ENCODE measurements at regions not wholly inside any gene's neighbourhood (a gene's known extent, or its start where the extent isn't known, plus 50 kb on each side); places are given as distances from the start of the nearest gene placed in this dataset.

DNA sequence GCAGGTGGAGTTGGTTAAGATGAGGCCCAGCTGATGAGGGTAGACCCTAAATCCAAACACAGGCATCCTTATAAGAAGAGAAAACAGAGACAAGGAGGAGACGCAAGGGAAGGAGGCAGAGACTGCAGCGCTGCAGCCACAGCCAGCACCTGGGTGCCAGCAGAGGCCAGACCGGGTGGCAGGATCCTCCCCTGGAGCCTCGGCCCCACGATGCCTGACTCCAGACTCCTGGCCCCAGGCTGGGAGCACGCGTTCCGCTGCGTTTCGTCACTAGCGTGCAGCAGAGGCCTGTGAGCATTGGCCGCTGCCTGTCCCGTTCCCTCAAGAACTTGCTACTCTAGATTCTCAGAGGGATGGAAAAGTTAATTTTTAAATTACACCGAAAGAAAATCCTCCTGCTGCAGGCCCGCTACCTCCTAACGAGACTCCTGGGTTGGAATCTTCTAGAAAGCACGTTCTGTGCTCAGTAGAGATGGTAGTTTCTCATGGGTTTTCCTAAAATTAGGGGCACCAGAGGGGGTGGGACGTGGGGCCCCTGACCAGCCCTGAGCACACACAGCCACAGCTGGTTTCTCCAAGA, 57.7 kb upstream of the FBRSL1 start:
- no peak for ATAC-seq (ENCODE audit: low FRiP score in 2 of 2)
- DNase-seq, result peak in 1 of 2 donors; percentile 71
- Histone ChIP-seq H3K36me3 (no peaks in the 10 kb centered on the region), H3K9me3 (no peaks in the 10 kb centered on the region), H3K4me3 (no peak overlapping the region), H3K4me1 (peaks cover 12 to 26% (median 24%) of the 10 kb centered on the region in 4 donors), H3K27ac (no peak overlapping the region), H3K27me3 (peaks cover 0 to 10% (median 4%) of the 10 kb centered on the region in 4 donors)
- WGBS, 2 donors, result 87 to 90% methylated on average over 9 to 18 of the region's 18 CpGs
- TF ChIP-seq CTCF (IDR thresholded peaks at IDR 0.05), result no peak
- no peak for TF ChIP-seq EP300 (IDR thresholded peaks at IDR 0.05)
- no peak for TF ChIP-seq POLR2A (IDR thresholded peaks at IDR 0.05)
- TF ChIP-seq POLR2AphosphoS5 (IDR thresholded peaks at IDR 0.05), result no peak

DNA sequence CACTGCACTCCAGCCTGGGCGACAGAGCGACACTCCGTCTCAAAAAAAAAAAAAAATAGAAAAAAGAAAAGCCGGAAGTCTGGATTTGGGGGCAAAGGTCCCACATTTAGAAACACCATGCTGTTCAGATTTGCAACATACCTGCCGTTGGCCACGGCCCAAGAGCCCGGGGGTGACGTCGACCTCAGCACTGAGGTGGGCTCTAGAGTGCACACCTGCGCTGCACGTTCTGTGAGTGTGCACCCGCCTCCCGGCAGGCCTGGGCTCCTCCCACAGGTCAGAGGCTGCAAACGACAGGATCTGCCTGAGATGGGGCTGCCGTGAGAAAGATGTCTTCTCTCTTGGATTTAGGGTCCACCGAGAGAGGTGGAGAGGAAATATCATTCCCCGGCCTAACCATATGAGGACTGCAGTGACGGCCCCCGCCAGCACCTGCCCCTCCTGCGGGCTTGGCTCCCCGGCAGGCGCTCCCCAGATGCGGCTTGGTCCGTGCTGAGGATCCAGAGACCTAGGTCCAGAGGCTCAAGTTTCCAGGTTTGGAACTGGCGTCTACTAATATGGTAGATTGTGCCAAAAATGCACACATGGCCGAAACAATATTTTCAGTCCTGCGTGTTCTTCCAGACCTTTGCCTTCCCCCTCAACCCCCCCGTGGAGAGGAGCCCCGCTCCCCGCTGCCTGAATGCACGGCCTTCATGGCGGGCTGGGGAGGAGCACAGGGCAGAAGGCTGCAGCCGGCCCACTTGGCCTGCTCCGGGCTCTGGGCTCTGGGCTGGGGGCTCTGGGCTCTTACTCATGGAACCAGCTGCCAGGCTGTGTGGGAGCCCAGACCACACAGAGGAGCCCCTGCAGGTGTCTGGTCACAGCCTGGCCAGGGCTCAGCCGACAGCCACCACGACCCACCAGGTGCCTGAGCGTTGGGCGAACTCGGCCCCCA, 58.8 kb upstream of the FBRSL1 start:
- Histone ChIP-seq H3K27ac (no peak overlapping the region), H3K4me3 (no peak overlapping the region), H3K27me3 (peaks cover 0 to 10% (median 3%) of the 10 kb centered on the region in 4 donors), H3K36me3 (no peaks in the 10 kb centered on the region), H3K4me1 (peaks cover 12 to 25% (median 22%) of the 10 kb centered on the region in 4 donors), H3K9me3 (no peaks in the 10 kb centered on the region)
- no peak for ATAC-seq (ENCODE audit: low FRiP score in 2 of 2)
- DNase-seq, result peak in 1 of 2 donors; percentile 78
- WGBS, 2 donors, result 51 to 72% methylated on average over 15 to 37 of the region's 39 CpGs
- TF ChIP-seq EP300 (IDR thresholded peaks at IDR 0.05) (no peak), CTCF (IDR thresholded peaks at IDR 0.05) (no peak), POLR2AphosphoS5 (IDR thresholded peaks at IDR 0.05) (no peak), POLR2A (IDR thresholded peaks at IDR 0.05) (no peak)

- Histone ChIP-seq H3K27ac (no peak overlapping the region), H3K27me3 (peaks cover 0 to 10% (median 3%) of the 10 kb centered on the region in 4 donors), H3K9me3 (no peaks in the 10 kb centered on the region), H3K4me3 (no peak overlapping the region), H3K4me1 (peaks cover 12 to 25% (median 22%) of the 10 kb centered on the region in 4 donors), H3K36me3 (no peaks in the 10 kb centered on the region)
- peak; percentile 3 to 61 for ATAC-seq (ENCODE audit: low FRiP score in 2 of 2)
- WGBS, 2 donors, result 17% methylated on average over 25 of the region's 25 CpGs; no CpG with 5 or more reads in 1 of the 2 donors
- no peak for TF ChIP-seq POLR2A (IDR thresholded peaks at IDR 0.05)
- peak; percentile 35 to 90 for DNase-seq
Measured at GRCh38 chr12:132429946-132430643, 59.9 kb upstream of the FBRSL1 start.

DNA sequence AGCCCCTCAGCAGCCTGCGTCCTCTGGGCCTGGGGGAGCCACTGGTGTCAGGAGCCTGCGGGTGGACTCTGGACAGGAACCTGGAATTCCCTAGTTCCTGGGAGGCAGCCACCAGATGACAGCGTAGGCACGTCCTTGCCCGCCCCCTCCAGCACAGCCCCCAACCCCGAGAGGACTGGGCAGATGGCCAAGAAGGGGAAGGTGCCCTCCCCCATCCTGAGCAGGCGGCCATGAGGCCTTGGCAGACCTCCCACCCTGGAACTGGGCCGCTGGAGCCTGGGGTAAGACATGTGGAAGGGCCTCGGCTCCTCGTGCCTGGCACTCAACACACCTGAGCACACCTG, 60.4 kb upstream of the FBRSL1 start:
- H3K9me3 ChIP-seq, result no peaks in the 10 kb centered on the region
- TF ChIP-seq POLR2AphosphoS5 (IDR thresholded peaks at IDR 0.05) (no peak), POLR2A (IDR thresholded peaks at IDR 0.05) (no peak)
- H3K4me1 ChIP-seq, result peaks cover 12 to 25% (median 22%) of the 10 kb centered on the region in 4 donors
- peaks cover 0 to 10% (median 3%) of the 10 kb centered on the region in 4 donors for H3K27me3 ChIP-seq
- no peak for ATAC-seq (ENCODE audit: low FRiP score in 2 of 2)
- no peak overlapping the region for H3K27ac ChIP-seq
- whole genome bisulfite sequencing, 2 donors, result 3 to 20% methylated on average over 4 to 7 of the region's 10 CpGs
- no peaks in the 10 kb centered on the region for H3K36me3 ChIP-seq
- no peak overlapping the region for H3K4me3 ChIP-seq
- DNase-seq, result peak in 1 of 2 donors; percentile 69

DNA sequence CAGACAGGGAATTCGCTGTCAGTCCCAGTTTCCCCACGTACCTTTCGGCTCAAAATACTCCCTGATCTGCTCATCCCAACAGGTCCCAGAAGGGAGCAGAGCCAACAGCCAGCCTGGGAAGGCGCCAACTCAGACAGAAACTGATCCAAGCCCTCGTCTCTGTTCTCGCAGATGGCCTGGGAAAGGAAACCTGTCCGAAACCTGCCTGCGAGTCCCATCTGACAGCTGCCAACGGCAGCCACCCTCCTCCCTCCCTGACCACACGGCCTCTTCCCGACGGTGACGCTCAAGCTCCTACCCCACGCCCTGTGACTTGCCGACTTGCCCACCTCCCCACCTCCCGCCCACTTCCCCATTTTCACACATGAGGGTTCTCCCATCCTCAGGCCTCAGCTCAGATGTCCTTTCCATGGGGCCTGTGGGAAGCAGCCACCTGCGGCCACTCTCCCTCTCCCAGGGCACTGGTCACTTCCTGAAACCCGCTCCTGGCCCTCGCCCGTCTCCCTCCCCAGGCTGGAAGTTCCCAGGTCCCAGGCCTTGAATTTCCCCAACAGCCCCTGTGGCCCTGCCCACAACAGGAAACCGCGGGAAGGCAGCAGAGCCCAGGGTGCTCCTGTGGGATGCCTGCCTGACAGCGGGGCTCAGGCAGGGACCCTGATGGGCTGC, 60.9 kb upstream of the FBRSL1 start:
- no peak for TF ChIP-seq CTCF (IDR thresholded peaks at IDR 0.05)
- no peak for TF ChIP-seq EP300 (IDR thresholded peaks at IDR 0.05)
- TF ChIP-seq POLR2A (IDR thresholded peaks at IDR 0.05), result no peak
- TF ChIP-seq POLR2AphosphoS5 (IDR thresholded peaks at IDR 0.05), result no peak
- Histone ChIP-seq H3K4me1 (peaks cover 12 to 25% (median 22%) of the 10 kb centered on the region in 4 donors), H3K9me3 (no peaks in the 10 kb centered on the region), H3K4me3 (no peak overlapping the region), H3K27me3 (peaks cover 0 to 10% (median 3%) of the 10 kb centered on the region in 4 donors), H3K36me3 (no peaks in the 10 kb centered on the region), H3K27ac (no peak overlapping the region)
- ATAC-seq (ENCODE audit: low FRiP score in 2 of 2) (peak in 1 of 2 donors; percentile 10), DNase-seq (no peak)
- 29 to 32% methylated on average over 8 to 21 of the region's 23 CpGs for WGBS, 2 donors

All from upper lobe of left lung (tissue), 6 donors.